RWPE2 (cell line): ENCODE measurements at regions not wholly inside any gene's neighbourhood (a gene's known extent, or its start where the extent isn't known, plus 50 kb on each side); places are given as distances from the start of the nearest gene placed in this dataset.
A peak's percentile ranks its signal among the peaks of the same experiment; 100 is the strongest.

Source experiments
- ATAC-seq: fragments of 200-7000 bp; cut with Tn5 transposase; 3 replicates; pipeline ENCODE4 v1.9.1; 2021; ENCODE audit warnings: low read depth
- DNase-seq: peaks from one replicate; pipeline ENCODE4 v3.0.0-alpha.2; 2020; ENCODE audit warnings: low spot score
- H3K27ac ChIP-seq: fragments of 450-650 bp; 2 replicates; pipeline ENCODE4 v1.5.1; 2017; ENCODE audit warnings: mild to moderate bottlenecking; ENCODE audit not compliant: poor library complexity, severe bottlenecking
- H3K27me3 ChIP-seq: fragments of 250-450 bp; sonication (Bioruptor Pico); 2 replicates; pipeline ENCODE4 v1.5.1; 2021; ENCODE audit warnings: mild to moderate bottlenecking, moderate library complexity; ENCODE audit not compliant: insufficient read depth, poor library complexity, severe bottlenecking
- H3K36me3 ChIP-seq: fragments of 250-450 bp; sonication (Bioruptor Pico); 2 replicates; pipeline ENCODE4 v1.5.1; 2020; ENCODE audit warnings: low read depth, mild to moderate bottlenecking, moderate library complexity
- H3K4me1 ChIP-seq: fragments of 250-450 bp; sonication (Bioruptor Pico); 2 replicates; pipeline ENCODE4 v1.5.1; 2021; ENCODE audit warnings: mild to moderate bottlenecking, moderate library complexity; ENCODE audit not compliant: insufficient read depth, poor library complexity, severe bottlenecking
- H3K4me3 ChIP-seq: fragments of 250-450 bp; sonication (Bioruptor Pico); 2 replicates; pipeline ENCODE4 v1.5.1; 2021; ENCODE audit warnings: mild to moderate bottlenecking, moderate library complexity; ENCODE audit not compliant: severe bottlenecking
- H3K9me3 ChIP-seq: fragments of 250-450 bp; sonication (Bioruptor Pico); 2 replicates; pipeline ENCODE4 v1.5.1; 2021; ENCODE audit warnings: mild to moderate bottlenecking, moderate library complexity; ENCODE audit not compliant: severe bottlenecking
- TF ChIP-seq, protein P1 (sequence below): fragments of 450-650 bp; IDR thresholded peaks from one replicate; pipeline ENCODE4 v1.5.1; 2017; ENCODE audit warnings: mild to moderate bottlenecking, moderate library complexity; ENCODE audit not compliant: poor library complexity, severe bottlenecking

DNA sequence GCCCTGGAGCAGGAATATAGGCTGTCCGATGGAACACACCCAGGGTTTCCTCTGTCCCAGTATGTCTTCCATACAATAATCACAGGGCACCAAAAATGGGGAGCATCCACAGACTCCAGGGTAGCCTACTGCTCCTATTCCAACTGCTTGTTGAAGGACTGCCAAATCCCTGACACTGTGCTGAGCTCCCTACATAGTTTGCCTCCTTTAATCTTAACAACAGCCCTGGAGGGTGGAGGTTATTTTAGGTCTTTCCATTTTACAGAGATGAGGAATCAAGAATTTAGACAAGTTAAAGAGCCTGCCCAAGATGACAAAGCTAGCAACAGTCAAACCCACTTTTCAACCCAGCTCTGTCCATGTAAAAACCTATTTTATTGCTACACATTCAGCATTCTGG lies 790.4 kb downstream of the DIAPH3 start:
- no peaks in the 10 kb centered on the region for H3K4me1 ChIP-seq
- no peak overlapping the region for H3K27ac ChIP-seq
- no peaks in the 10 kb centered on the region for H3K9me3 ChIP-seq
- no peak for DNase-seq
- TF ChIP-seq, protein P1, sequence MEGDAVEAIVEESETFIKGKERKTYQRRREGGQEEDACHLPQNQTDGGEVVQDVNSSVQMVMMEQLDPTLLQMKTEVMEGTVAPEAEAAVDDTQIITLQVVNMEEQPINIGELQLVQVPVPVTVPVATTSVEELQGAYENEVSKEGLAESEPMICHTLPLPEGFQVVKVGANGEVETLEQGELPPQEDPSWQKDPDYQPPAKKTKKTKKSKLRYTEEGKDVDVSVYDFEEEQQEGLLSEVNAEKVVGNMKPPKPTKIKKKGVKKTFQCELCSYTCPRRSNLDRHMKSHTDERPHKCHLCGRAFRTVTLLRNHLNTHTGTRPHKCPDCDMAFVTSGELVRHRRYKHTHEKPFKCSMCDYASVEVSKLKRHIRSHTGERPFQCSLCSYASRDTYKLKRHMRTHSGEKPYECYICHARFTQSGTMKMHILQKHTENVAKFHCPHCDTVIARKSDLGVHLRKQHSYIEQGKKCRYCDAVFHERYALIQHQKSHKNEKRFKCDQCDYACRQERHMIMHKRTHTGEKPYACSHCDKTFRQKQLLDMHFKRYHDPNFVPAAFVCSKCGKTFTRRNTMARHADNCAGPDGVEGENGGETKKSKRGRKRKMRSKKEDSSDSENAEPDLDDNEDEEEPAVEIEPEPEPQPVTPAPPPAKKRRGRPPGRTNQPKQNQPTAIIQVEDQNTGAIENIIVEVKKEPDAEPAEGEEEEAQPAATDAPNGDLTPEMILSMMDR, result no peak
- ATAC-seq, result no peak
- no peaks in the 10 kb centered on the region for H3K36me3 ChIP-seq
- H3K4me3 ChIP-seq, result no peak overlapping the region
- H3K27me3 ChIP-seq, result peaks cover 6% of the 10 kb centered on the region

DNA sequence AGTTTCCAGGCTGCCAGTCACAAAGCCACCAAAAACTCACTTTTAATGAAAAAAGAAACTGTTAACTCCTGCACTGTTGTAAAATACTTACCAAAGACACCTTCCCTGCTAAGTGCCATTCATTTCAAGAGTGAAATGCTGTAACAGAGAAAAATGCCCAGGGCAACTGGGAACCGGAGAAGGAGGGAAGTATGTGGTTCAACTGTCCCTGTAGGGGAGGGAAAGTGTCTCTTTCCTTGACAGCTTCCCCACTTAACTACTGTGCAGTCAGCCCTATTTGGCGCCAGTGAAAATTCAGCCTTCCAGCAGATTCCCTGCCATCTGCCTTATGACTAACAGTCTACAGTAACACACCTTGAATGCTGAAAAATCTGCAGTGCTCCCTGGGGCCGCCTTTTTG lies 789.0 kb downstream of the DIAPH3 start:
- Histone ChIP-seq H3K36me3 (no peaks in the 10 kb centered on the region), H3K9me3 (no peaks in the 10 kb centered on the region), H3K4me1 (no peaks in the 10 kb centered on the region), H3K27me3 (peaks cover 6% of the 10 kb centered on the region), H3K27ac (no peak overlapping the region), H3K4me3 (no peak overlapping the region)
- TF ChIP-seq, protein P1, result no peak
- DNase-seq, result no peak
- ATAC-seq, result no peak

DNA sequence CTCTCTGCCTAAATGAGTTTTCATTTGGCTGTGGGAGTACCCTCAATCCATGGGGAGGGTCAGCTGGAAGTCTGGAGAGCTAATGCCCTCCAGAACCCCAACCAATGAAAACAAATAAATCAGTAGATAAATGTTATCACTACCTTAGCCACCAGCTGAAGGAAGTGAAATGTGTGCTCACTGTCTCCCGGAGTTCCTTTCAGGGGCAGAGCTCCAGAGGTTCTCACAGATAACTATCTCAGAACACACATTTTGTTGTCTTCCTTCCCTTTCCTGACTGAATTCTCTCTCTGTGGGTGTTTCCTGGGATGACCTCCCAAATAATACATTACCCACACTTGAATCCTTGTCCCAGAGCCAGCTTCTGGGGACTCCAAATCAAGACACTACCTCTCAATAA lies 779.6 kb downstream of the DIAPH3 start:
- H3K4me3 ChIP-seq, result no peak overlapping the region
- DNase-seq (no peak), ATAC-seq (no peak)
- TF ChIP-seq, protein P1, result no peak
- no peaks in the 10 kb centered on the region for H3K4me1 ChIP-seq
- H3K9me3 ChIP-seq, result no peaks in the 10 kb centered on the region
- no peaks in the 10 kb centered on the region for H3K27me3 ChIP-seq
- H3K36me3 ChIP-seq, result no peaks in the 10 kb centered on the region
- H3K27ac ChIP-seq, result no peak overlapping the region

DNA sequence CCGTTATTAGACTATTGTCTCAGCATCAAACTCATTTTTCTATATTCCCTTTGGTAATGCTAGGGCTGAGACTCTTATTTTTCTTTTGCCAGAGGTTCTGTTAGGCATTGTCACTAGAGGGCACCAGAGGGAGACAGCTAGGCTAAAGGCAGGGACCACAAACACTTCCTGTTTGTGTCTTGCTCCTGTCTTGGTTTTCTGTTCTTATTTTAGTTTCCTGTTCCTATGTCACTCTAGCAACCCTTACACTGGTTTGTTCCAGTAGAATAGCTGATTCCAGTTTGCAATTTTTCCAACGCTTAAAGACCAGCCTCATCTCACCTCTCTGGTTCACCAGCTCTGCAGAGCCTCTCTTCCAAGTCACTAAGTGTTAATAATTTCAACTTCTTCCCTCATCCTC lies 772.0 kb downstream of the DIAPH3 start:
- H3K27ac ChIP-seq, result no peak overlapping the region

DNA sequence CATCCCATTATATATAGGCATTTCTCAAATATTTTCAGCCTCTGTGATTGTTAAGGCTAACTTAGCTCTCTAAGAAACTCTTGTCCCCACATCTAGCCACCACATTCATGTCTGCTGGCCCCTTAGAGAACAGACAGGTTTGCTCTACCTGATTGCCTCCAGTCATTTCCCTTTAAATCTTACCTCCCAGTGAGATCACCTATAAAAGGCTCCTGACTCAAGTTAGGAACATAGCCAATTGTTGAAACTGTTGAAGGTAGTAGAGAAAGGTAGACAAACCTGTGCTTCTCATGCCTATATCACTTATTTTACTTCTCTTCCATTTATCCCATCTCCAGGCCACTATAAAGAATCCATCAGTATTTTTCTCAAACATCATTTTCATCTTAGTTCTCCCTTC lies 771.4 kb downstream of the DIAPH3 start:
- H3K4me3 ChIP-seq, result no peak overlapping the region
- no peaks in the 10 kb centered on the region for H3K4me1 ChIP-seq
- H3K27me3 ChIP-seq, result no peaks in the 10 kb centered on the region
- no peak for DNase-seq
- H3K27ac ChIP-seq, result no peak overlapping the region
- H3K36me3 ChIP-seq, result no peaks in the 10 kb centered on the region
- TF ChIP-seq, protein P1, result no peak
- H3K9me3 ChIP-seq, result no peaks in the 10 kb centered on the region
- ATAC-seq, result no peak

More for the DNA sequence above, 772.0 kb downstream of the DIAPH3 start:
- DNase-seq (no peak), ATAC-seq (0 out of 3 replicates have a peak, but pooled peaks have one; percentile 60)
- Histone ChIP-seq H3K4me3 (no peak overlapping the region), H3K27me3 (no peaks in the 10 kb centered on the region), H3K9me3 (no peaks in the 10 kb centered on the region), H3K36me3 (no peaks in the 10 kb centered on the region), H3K4me1 (no peaks in the 10 kb centered on the region)
- TF ChIP-seq, protein P1, result peak; percentile 88
